Tibial nerve (tissue), 4 donors: ENCODE measurements at regions not wholly inside any gene's neighbourhood (a gene's known extent, or its start where the extent isn't known, plus 50 kb on each side); places are given as distances from the start of the nearest gene placed in this dataset.

ENCODE experiments used
- DNase-seq, 2 donors: peaks; one replicate each; pipeline ENCODE4 v3.0.0-alpha.2; 2019; ENCODE audit warnings: low spot score in 2 of 2
- H3K27ac ChIP-seq, 4 donors: fragments of 200-600 bp; sonication (generic) in 3 of 4; one replicate each; pipeline ENCODE4 v1.5.1; 2017 to 2019; ENCODE audit warnings: mild to moderate bottlenecking in 1 of 4
- H3K27me3 ChIP-seq, 2 donors: fragments of 200-600 bp; sonication (generic) in 1 of 2; one replicate each; pipeline versions ENCODE4 v1.5.1 to v1.6.0; 2017 to 2019
- H3K36me3 ChIP-seq, 3 donors: fragments of 200-600 bp; sonication (generic); one replicate each; pipeline ENCODE4 v1.5.1; 2018 to 2019
- H3K4me1 ChIP-seq, 4 donors: fragments of 200-600 bp; sonication (generic) in 3 of 4; one replicate each; pipeline ENCODE4 v1.5.1; 2017 to 2019
- H3K4me3 ChIP-seq, 4 donors: fragments of 200-600 bp; sonication (generic) in 3 of 4; one replicate each; pipeline ENCODE4 v1.5.1; 2017 to 2019; ENCODE audit warnings: mild to moderate bottlenecking in 1 of 4, moderate library complexity in 1 of 4
- H3K9me3 ChIP-seq, 4 donors: fragments of 200-600 bp; sonication (generic) in 3 of 4; one replicate each; pipeline ENCODE4 v1.5.1; 2017 to 2019
- CTCF ChIP-seq, 5 experiments: fragments of 200-600 bp in 3 of 5; fragments of 450-650 bp in 2 of 5; sonication (generic) in 3 of 5; IDR thresholded peaks; one replicate each; pipeline ENCODE4 v1.5.1; 2016 to 2019; ENCODE audit warnings: antibody characterized with exemption in 5 of 5, mild to moderate bottlenecking in 3 of 5, moderate library complexity in 2 of 5
- EP300 ChIP-seq, 2 donors: sonication (generic); formaldehyde crosslinking; IDR thresholded peaks; one replicate each; pipeline ENCODE4 v1.6.1; 2017; ENCODE audit warnings: antibody characterized with exemption in 2 of 2, mild to moderate bottlenecking in 1 of 2
- POLR2A ChIP-seq, 2 donors: fragments of 450-650 bp; IDR thresholded peaks; one replicate each; pipeline ENCODE4 v1.6.1; 2017; ENCODE audit warnings: antibody characterized with exemption in 2 of 2, mild to moderate bottlenecking in 2 of 2, moderate library complexity in 2 of 2
- WGBS, 2 donors: methylation state at CpG; one replicate each; pipeline ENCODE4 v1.1.5; 2018; 5-methylcytosine and 5-hydroxymethylcytosine counted together

- 90 to 99% methylated on average over 3 of the region's 3 CpGs for WGBS, 2 donors
- DNase-seq = no peak
- no peaks in the 10 kb centered on the region for H3K27me3 ChIP-seq
- no peaks in the 10 kb centered on the region for H3K36me3 ChIP-seq
- H3K9me3 ChIP-seq = no peaks in the 10 kb centered on the region
- no peak overlapping the region for H3K4me3 ChIP-seq
- H3K4me1 ChIP-seq = peaks cover 0 to 11% (median 8%) of the 10 kb centered on the region in 4 donors
- H3K27ac ChIP-seq = no peak overlapping the region
- no peak for TF ChIP-seq EP300 (IDR thresholded peaks at IDR 0.05)
- TF ChIP-seq POLR2A (IDR thresholded peaks at IDR 0.05) = no peak
- no peak for TF ChIP-seq CTCF (IDR thresholded peaks at IDR 0.05)
Measured at GRCh38 chr6:21367649-21368154, 225.8 kb upstream of the SOX4 start.

GRCh38 chr6:21371061-21371460 lies 222.5 kb upstream of the SOX4 start:
- H3K27ac ChIP-seq = peak overlapping the region in 3 of 4 donors; percentile 12 to 69 (median 67)
- WGBS, 2 donors = 65 to 73% methylated on average over 1 of the region's 1 CpG
- no peaks in the 10 kb centered on the region for H3K9me3 ChIP-seq
- H3K4me1 ChIP-seq = peaks cover 0 to 11% (median 8%) of the 10 kb centered on the region in 4 donors
- no peak overlapping the region for H3K4me3 ChIP-seq
- no peak for DNase-seq
- H3K27me3 ChIP-seq = no peaks in the 10 kb centered on the region
- TF ChIP-seq POLR2A (IDR thresholded peaks at IDR 0.05) (no peak), EP300 (IDR thresholded peaks at IDR 0.05) (no peak), CTCF (IDR thresholded peaks at IDR 0.05) (no peak)
- H3K36me3 ChIP-seq = no peaks in the 10 kb centered on the region

- Histone ChIP-seq H3K27ac (peak overlapping the region in 3 of 4 donors; percentile 12 to 69 (median 67)), H3K4me3 (no peak overlapping the region), H3K4me1 (peaks cover 0 to 11% (median 8%) of the 10 kb centered on the region in 4 donors), H3K36me3 (no peaks in the 10 kb centered on the region), H3K27me3 (no peaks in the 10 kb centered on the region), H3K9me3 (no peaks in the 10 kb centered on the region)
- 8 to 14% methylated on average over 6 of the region's 6 CpGs for WGBS, 2 donors
- DNase-seq = no peak
- no peak for TF ChIP-seq CTCF (IDR thresholded peaks at IDR 0.05)
- TF ChIP-seq EP300 (IDR thresholded peaks at IDR 0.05) = no peak
- no peak for TF ChIP-seq POLR2A (IDR thresholded peaks at IDR 0.05)
Measured at GRCh38 chr6:21371676-21372171, 221.8 kb upstream of the SOX4 start.

GRCh38 chr6:21375151-21376116 lies 218.1 kb upstream of the SOX4 start:
- WGBS, 2 donors = 76 to 83% methylated on average over 11 of the region's 11 CpGs
- no peaks in the 10 kb centered on the region for H3K36me3 ChIP-seq
- TF ChIP-seq EP300 (IDR thresholded peaks at IDR 0.05) (no peak), CTCF (IDR thresholded peaks at IDR 0.05) (no peak), POLR2A (IDR thresholded peaks at IDR 0.05) (no peak)

GRCh38 chr6:21377356-21377755 lies 216.2 kb upstream of the SOX4 start:
- H3K27ac ChIP-seq = no peak overlapping the region
- no peaks in the 10 kb centered on the region for H3K36me3 ChIP-seq
- no peaks in the 10 kb centered on the region for H3K27me3 ChIP-seq
- H3K4me3 ChIP-seq = no peak overlapping the region
- H3K9me3 ChIP-seq = no peaks in the 10 kb centered on the region
- DNase-seq = no peak
- no peaks in the 10 kb centered on the region for H3K4me1 ChIP-seq
- TF ChIP-seq EP300 (IDR thresholded peaks at IDR 0.05) (no peak), CTCF (IDR thresholded peaks at IDR 0.05) (no peak), POLR2A (IDR thresholded peaks at IDR 0.05) (no peak)
- 86 to 87% methylated on average over 6 of the region's 6 CpGs for WGBS, 2 donors

More at GRCh38 chr6:21375151-21376116, 218.1 kb upstream of the SOX4 start:
- H3K4me1 ChIP-seq = peaks cover 0 to 11% (median 8%) of the 10 kb centered on the region in 4 donors
- no peak overlapping the region for H3K4me3 ChIP-seq
- no peak overlapping the region for H3K27ac ChIP-seq
- DNase-seq = no peak
- H3K9me3 ChIP-seq = no peaks in the 10 kb centered on the region
- H3K27me3 ChIP-seq = no peaks in the 10 kb centered on the region
